ENCODE measurements at regions not wholly inside any gene's neighbourhood (a gene's known extent, or its start where the extent isn't known, plus 50 kb on each side); places are given as distances from the start of the nearest gene placed in this dataset.

- H3K9me3 Mint-ChIP-seq = peaks cover 8% of the 10 kb centered on the region
- H3K27ac Mint-ChIP-seq (ENCODE audit: unreplicated experiment) = no peak overlapping the region
- no peak for DNase-seq (ENCODE audit: low read depth, low spot score)
- H3K36me3 Mint-ChIP-seq (ENCODE audit: low read depth) = peaks cover 7% of the 10 kb centered on the region
- no peaks in the 10 kb centered on the region for H3K27me3 Mint-ChIP-seq (ENCODE audit: low read depth)
- TF ChIP-seq, protein P1, sequence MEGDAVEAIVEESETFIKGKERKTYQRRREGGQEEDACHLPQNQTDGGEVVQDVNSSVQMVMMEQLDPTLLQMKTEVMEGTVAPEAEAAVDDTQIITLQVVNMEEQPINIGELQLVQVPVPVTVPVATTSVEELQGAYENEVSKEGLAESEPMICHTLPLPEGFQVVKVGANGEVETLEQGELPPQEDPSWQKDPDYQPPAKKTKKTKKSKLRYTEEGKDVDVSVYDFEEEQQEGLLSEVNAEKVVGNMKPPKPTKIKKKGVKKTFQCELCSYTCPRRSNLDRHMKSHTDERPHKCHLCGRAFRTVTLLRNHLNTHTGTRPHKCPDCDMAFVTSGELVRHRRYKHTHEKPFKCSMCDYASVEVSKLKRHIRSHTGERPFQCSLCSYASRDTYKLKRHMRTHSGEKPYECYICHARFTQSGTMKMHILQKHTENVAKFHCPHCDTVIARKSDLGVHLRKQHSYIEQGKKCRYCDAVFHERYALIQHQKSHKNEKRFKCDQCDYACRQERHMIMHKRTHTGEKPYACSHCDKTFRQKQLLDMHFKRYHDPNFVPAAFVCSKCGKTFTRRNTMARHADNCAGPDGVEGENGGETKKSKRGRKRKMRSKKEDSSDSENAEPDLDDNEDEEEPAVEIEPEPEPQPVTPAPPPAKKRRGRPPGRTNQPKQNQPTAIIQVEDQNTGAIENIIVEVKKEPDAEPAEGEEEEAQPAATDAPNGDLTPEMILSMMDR (conservative IDR thresholded peaks at IDR 0.05) = no peak
- H3K4me3 Mint-ChIP-seq = no peak overlapping the region
- H3K4me1 Mint-ChIP-seq = no peaks in the 10 kb centered on the region
Observed at GRCh38 chr6:25133568-25133967, 145.6 kb upstream of the CARMIL1 start.

DNA sequence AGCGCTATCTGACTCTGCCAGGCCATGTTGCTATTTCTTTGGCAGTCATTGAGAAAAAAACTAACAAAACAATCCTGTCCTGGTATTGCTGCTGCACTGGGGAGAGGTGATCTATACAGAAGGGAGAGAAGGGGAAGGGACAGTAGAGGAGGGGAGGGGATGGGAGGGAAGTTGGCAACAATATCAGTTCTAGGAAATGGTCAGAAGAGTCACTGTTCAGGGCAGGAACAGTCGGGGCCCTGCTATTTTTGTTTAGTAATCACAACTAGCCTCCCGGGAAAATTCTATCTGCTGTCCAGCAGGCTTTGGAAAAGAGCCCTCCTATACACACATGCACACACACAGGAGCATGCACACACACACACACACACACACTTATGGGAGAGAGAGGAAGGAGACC, 142.3 kb upstream of the CARMIL1 start:
- no peaks in the 10 kb centered on the region for H3K27me3 Mint-ChIP-seq (ENCODE audit: low read depth)
- H3K4me3 Mint-ChIP-seq = no peak overlapping the region
- peaks cover 7% of the 10 kb centered on the region for H3K36me3 Mint-ChIP-seq (ENCODE audit: low read depth)
- peaks cover 6% of the 10 kb centered on the region for H3K9me3 Mint-ChIP-seq
- no peak for DNase-seq (ENCODE audit: low read depth, low spot score)
- H3K4me1 Mint-ChIP-seq = no peaks in the 10 kb centered on the region
- H3K27ac Mint-ChIP-seq (ENCODE audit: unreplicated experiment) = no peak overlapping the region
- TF ChIP-seq, protein P1 (conservative IDR thresholded peaks at IDR 0.05) = no peak

DNA sequence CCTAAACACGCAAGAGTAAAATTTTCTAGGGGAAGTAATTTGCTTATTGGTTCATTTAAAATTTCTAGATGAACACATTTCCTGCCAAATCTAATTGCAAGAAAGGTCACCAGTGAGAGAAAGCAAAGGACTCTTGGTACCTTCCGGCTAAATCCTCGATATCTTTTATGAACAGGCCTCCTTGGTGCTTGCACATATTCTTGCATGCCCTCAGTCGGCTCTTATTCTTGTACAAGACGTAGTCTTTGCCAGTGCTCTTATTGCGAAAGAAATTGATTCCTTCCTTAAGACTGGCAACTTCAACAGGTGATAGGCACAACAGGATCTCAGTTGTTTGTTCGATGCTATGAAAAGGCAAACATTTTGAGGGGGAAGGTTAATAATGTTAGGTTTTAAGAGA, 141.7 kb upstream of the CARMIL1 start:
- Mint-ChIP-seq H3K9me3 (peaks cover 6% of the 10 kb centered on the region), H3K36me3 (ENCODE audit: low read depth) (peaks cover 7% of the 10 kb centered on the region), H3K4me1 (no peaks in the 10 kb centered on the region), H3K27ac (ENCODE audit: unreplicated experiment) (no peak overlapping the region), H3K4me3 (no peak overlapping the region), H3K27me3 (ENCODE audit: low read depth) (no peaks in the 10 kb centered on the region)
- DNase-seq (ENCODE audit: low read depth, low spot score) = no peak
- TF ChIP-seq, protein P1 (conservative IDR thresholded peaks at IDR 0.05) = no peak

GRCh38 chr6:25137916-25138232, 141.3 kb upstream of the CARMIL1 start:
- H3K4me1 Mint-ChIP-seq = no peaks in the 10 kb centered on the region
- H3K9me3 Mint-ChIP-seq = peaks cover 6% of the 10 kb centered on the region
- H3K36me3 Mint-ChIP-seq (ENCODE audit: low read depth) = peaks cover 7% of the 10 kb centered on the region
- DNase-seq (ENCODE audit: low read depth, low spot score) = no peak
- TF ChIP-seq, protein P1 (conservative IDR thresholded peaks at IDR 0.05) = no peak
- no peak overlapping the region for H3K27ac Mint-ChIP-seq (ENCODE audit: unreplicated experiment)
- no peaks in the 10 kb centered on the region for H3K27me3 Mint-ChIP-seq (ENCODE audit: low read depth)
- H3K4me3 Mint-ChIP-seq = no peak overlapping the region

DNA sequence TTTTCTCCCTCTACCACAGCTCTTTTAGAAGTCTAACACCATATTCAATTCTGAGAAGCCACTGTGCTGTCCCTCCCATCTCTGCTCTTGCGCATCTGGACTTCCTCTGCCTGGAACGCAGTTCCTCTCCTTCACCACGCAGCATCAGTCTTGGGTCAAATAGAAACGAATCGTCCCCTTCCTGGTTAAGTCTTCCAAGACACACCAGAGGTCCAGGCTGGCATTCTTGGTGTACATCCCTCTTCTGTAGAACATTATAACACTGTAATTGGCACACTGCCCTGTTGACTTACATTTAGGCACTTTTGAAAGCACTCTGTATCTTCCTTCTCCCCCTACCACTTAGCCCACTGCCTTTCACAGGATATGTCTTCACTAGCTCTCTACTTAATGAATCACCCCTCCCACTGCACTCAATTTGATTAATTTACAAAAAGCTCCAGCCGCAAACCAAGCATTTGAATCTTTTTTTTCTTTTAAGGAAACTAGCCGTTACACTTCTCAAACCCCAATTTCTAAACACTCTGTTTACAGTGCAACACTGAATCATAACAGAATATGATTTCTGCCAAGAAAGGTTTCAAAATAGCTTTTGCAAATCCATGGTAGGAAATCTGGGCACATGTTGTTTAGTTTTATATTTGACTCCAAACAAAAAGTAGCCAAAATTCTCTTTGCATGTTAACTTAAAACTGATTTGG, 140.8 kb upstream of the CARMIL1 start:
- no peak overlapping the region for H3K27ac Mint-ChIP-seq (ENCODE audit: unreplicated experiment)
- H3K4me1 Mint-ChIP-seq = no peaks in the 10 kb centered on the region
- no peaks in the 10 kb centered on the region for H3K27me3 Mint-ChIP-seq (ENCODE audit: low read depth)
- H3K4me3 Mint-ChIP-seq = no peak overlapping the region
- no peak for DNase-seq (ENCODE audit: low read depth, low spot score)
- TF ChIP-seq, protein P1 (conservative IDR thresholded peaks at IDR 0.05) = no peak
- H3K9me3 Mint-ChIP-seq = peaks cover 4% of the 10 kb centered on the region
- peaks cover 7% of the 10 kb centered on the region for H3K36me3 Mint-ChIP-seq (ENCODE audit: low read depth)

Measured in neural crest cell (in vitro differentiated cells).